Endothelial cell of umbilical vein (primary cell): ENCODE measurements at regions not wholly inside any gene's neighbourhood (a gene's known extent, or its start where the extent isn't known, plus 50 kb on each side); places are given as distances from the start of the nearest gene placed in this dataset.

Experiments
- BruUV-seq: library from RNA; stranded (reverse); fragments of 400-500 nt; replicated peaks from 2 replicates; lab custom pipeline; 2021; lab: Mats Ljungman, UMichigan
- CTCF ChIA-PET: fragments of 300-600, 350-600 bp; sonication (Branson Sonifier 250); formaldehyde crosslinking; loops from one replicate; lab custom pipeline; 2021; ENCODE audit warnings: antibody characterized with exemption, inconsistent platforms; lab: Charles Lee
- POLR2A ChIA-PET: fragments of 300-600, 350-600 bp; sonication (Branson Sonifier 250); formaldehyde crosslinking; loops from one replicate; lab custom pipeline; 2021; ENCODE audit warnings: antibody characterized with exemption, inconsistent platforms; lab: Charles Lee
- DNase-seq: peaks from one replicate; pipeline ENCODE4 v3.0.0-alpha.2; 2011; ENCODE audit warnings: low read depth, low spot score
- FAIRE-seq: peaks from 2 replicates; lab custom pipeline; 2011; peaks lifted over from hg19 to GRCh38; lab: Jason Lieb, UNC
- H2AFZ ChIP-seq: 2 replicates; pipeline ENCODE4 v1.6.0; 2012; ENCODE audit warnings: low read depth, low read length, control low read depth, inconsistent platforms
- H3K27ac ChIP-seq: 2 replicates; pipeline ENCODE4 v1.5.1; 2011; ENCODE audit warnings: low read depth, mild to moderate bottlenecking, control low read depth, low read length, moderate library complexity; ENCODE audit not compliant: insufficient read depth
- H3K27me3 ChIP-seq, 2 experiments: 2 replicates each; pipeline versions ENCODE4 v1.6.0 to v1.6.1; 2011; ENCODE audit warnings: low read length in 2 of 2, mixed read lengths in 1 of 2; ENCODE audit not compliant: control insufficient read depth in 2 of 2, insufficient read depth in 2 of 2
- H3K36me3 ChIP-seq, 2 experiments: 2 replicates in 1 of 2; 3 replicates in 1 of 2; pipeline ENCODE4 v1.5.1; 2011; ENCODE audit warnings: low read length in 2 of 2, mild to moderate bottlenecking in 1 of 2, moderate library complexity in 1 of 2; ENCODE audit not compliant: control insufficient read depth in 2 of 2, insufficient read depth in 2 of 2; ENCODE audit errors: extremely low read depth in 1 of 2
- H3K4me1 ChIP-seq: 3 replicates; pipeline ENCODE4 v1.5.1; 2011; ENCODE audit warnings: mild to moderate bottlenecking, low read length; ENCODE audit not compliant: control insufficient read depth, insufficient read depth; ENCODE audit errors: extremely low read depth
- H3K4me2 ChIP-seq: 2 replicates; pipeline ENCODE4 v1.6.1; 2011; ENCODE audit warnings: low read length, control low read depth, mixed read lengths; ENCODE audit not compliant: insufficient read depth
- H3K4me3 ChIP-seq, 3 experiments: fragments of 200-600 bp in 1 of 3; sonication (generic), shearing (Covaris generic) in 1 of 3; replicated peaks in 1 of 3; 2 replicates each; pipeline ENCODE4 v1.5.1; 2011 to 2016; ENCODE audit warnings: control low read depth in 3 of 3, low read length in 3 of 3, mild to moderate bottlenecking in 2 of 3, inconsistent platforms in 1 of 3, low read depth in 1 of 3, moderate library complexity in 1 of 3; ENCODE audit not compliant: insufficient read depth in 1 of 3
- H3K79me2 ChIP-seq: 2 replicates; pipeline ENCODE4 v1.6.0; 2012; ENCODE audit warnings: low read length, inconsistent platforms; ENCODE audit not compliant: control insufficient read depth, insufficient read depth
- H3K9ac ChIP-seq: replicated peaks from 2 replicates; pipeline ENCODE3; 2011; ENCODE audit warnings: low read length, control low read depth; ENCODE audit not compliant: insufficient read depth; ENCODE audit errors: extremely low read depth
- H3K9me1 ChIP-seq: replicated peaks from 3 replicates; pipeline ENCODE4 v1.6.0; 2011; ENCODE audit warnings: mild to moderate bottlenecking, low read length; ENCODE audit not compliant: control insufficient read depth, insufficient read depth; ENCODE audit errors: extremely low read depth
- H3K9me3 ChIP-seq: replicated peaks from 2 replicates; pipeline ENCODE4 v1.5.1; 2012; ENCODE audit warnings: low read length, inconsistent platforms; ENCODE audit not compliant: control insufficient read depth, insufficient read depth
- H4K20me1 ChIP-seq: replicated peaks from 2 replicates; pipeline ENCODE3; 2011; ENCODE audit warnings: mild to moderate bottlenecking, low read length; ENCODE audit not compliant: control insufficient read depth, insufficient read depth; ENCODE audit errors: extremely low read depth
- CTCF ChIP-seq, 2 donors: IDR thresholded peaks; 1 replicate in 1 of 2; 2 replicates in 1 of 2; pipeline ENCODE4 v1.5.1; 2011; ENCODE audit warnings: low read length in 2 of 2, mild to moderate bottlenecking in 2 of 2, moderate library complexity in 2 of 2, control low read depth in 1 of 2, inconsistent platforms in 1 of 2, low read depth in 1 of 2; ENCODE audit not compliant: insufficient read depth in 1 of 2; ENCODE audit errors: extremely low read depth in 1 of 2
- EZH2 ChIP-seq: IDR thresholded peaks from 2 replicates; pipeline ENCODE4 v1.6.1; 2012; ENCODE audit warnings: borderline replicate concordance, low read depth, mild to moderate bottlenecking, moderate library complexity, low read length, inconsistent platforms; ENCODE audit not compliant: severe bottlenecking
- FOS ChIP-seq: IDR thresholded peaks from 2 replicates; pipeline ENCODE4 v1.6.1; 2011; ENCODE audit warnings: mild to moderate bottlenecking, low read length, moderate library complexity, borderline replicate concordance; ENCODE audit not compliant: insufficient read depth
- GATA2 ChIP-seq: IDR thresholded peaks from 2 replicates; pipeline ENCODE4 v1.7.0; 2011; ENCODE audit warnings: low read depth, mild to moderate bottlenecking, moderate library complexity, mixed read lengths, low read length; ENCODE audit not compliant: insufficient read length, insufficient read depth
- JUN ChIP-seq: IDR thresholded peaks from 2 replicates; pipeline ENCODE4 v1.6.1; 2011; ENCODE audit warnings: borderline replicate concordance, low read depth; ENCODE audit not compliant: insufficient read length, insufficient read depth
- MAX ChIP-seq: IDR thresholded peaks from 2 replicates; pipeline ENCODE4 v1.6.1; 2011; ENCODE audit not compliant: insufficient read depth, insufficient read length
- MYC ChIP-seq: IDR thresholded peaks from one replicate; pipeline ENCODE4 v1.6.1; 2011; ENCODE audit warnings: mild to moderate bottlenecking, low read depth, low read length
- dilution Hi-C: fragments of 300-500 bp; cut with MboI; formaldehyde crosslinking; loops from one replicate; pipeline ENCODE4 v1.15.0; 2019; ENCODE audit warnings: low sequenced_read_pairs; ENCODE audit not compliant: extremely low pct_ligation_motif_present
- intact Hi-C: fragments of 100-400 bp; cut with micrococcal nuclease; formaldehyde crosslinking; loops from one replicate; pipeline ENCODE4 v1.10.0; 2022

- DNase-seq (no peak), FAIRE-seq (no peak)
- H3K27me3 ChIP-seq, result no peaks in the 10 kb centered on the region
- no peak overlapping the region for H3K4me3 ChIP-seq
- no peak overlapping the region for H3K27ac ChIP-seq
- H3K79me2 ChIP-seq, result no peaks in the 10 kb centered on the region
- intact Hi-C loops (no loop called here), dilution Hi-C loops (no loop called here)
- no peaks in the 10 kb centered on the region for H3K9me3 ChIP-seq
- no peaks in the 10 kb centered on the region for H4K20me1 ChIP-seq
- BruUV-seq, result no TSS peak
- H3K4me2 ChIP-seq, result no peak overlapping the region
- H3K9ac ChIP-seq, result no peak overlapping the region
- H3K4me1 ChIP-seq, result no peaks in the 10 kb centered on the region
- POLR2A ChIA-PET, result no interaction called here
- no peak for TF ChIP-seq FOS
- TF ChIP-seq JUN, result no peak
- TF ChIP-seq GATA2, result no peak
- no peak for TF ChIP-seq MAX
- TF ChIP-seq EZH2, result no peak
- TF ChIP-seq CTCF (IDR thresholded peaks at IDR 0.05; ENCODE audit: extremely low read depth in 1 of 2, insufficient read depth in 1 of 2, low read depth in 1 of 2, low read length in 2 of 2), result no peak
- no peak for TF ChIP-seq MYC
- CTCF ChIA-PET, result no interaction called here
- no peaks in the 10 kb centered on the region for H3K9me1 ChIP-seq
- H2AFZ ChIP-seq, result no peak overlapping the region
- H3K36me3 ChIP-seq, result no peaks in the 10 kb centered on the region
These were observed 125.8 kb upstream of the PALMD start for GRCh38 chr1:99520121-99520520.
